T-cell (primary cell): ENCODE measurements at regions not wholly inside any gene's neighbourhood (a gene's known extent, or its start where the extent isn't known, plus 50 kb on each side); places are given as distances from the start of the nearest gene placed in this dataset.

Experiments
- ATAC-seq, 4 experiments: fragments of 200-7000 bp in 3 of 4; fragments of 150-1000 bp in 1 of 4; cut with Tn5 transposase; replicated peaks in 1 of 4; 1 replicate in 3 of 4; 2 replicates in 1 of 4; pipeline ENCODE4 v1.10.0; 2021; ENCODE audit warnings: moderate library complexity in 3 of 4, mild to moderate bottlenecking in 2 of 4, moderate number of reproducible peaks in 1 of 4
- CTCF ChIA-PET, 2 donors: fragments of 300-600 bp; sonication (Branson Sonifier 250); formaldehyde crosslinking; loops; one replicate each; lab custom pipeline; 2022; ENCODE audit warnings: antibody characterized with exemption in 2 of 2; lab: Charles Lee
- POLR2A ChIA-PET, 2 donors: fragments of 300-600 bp; sonication (Branson Sonifier 250); formaldehyde crosslinking; loops; one replicate each; lab custom pipeline; 2022; ENCODE audit warnings: antibody characterized with exemption in 2 of 2; lab: Charles Lee
- DNase-seq, 35 experiments: peaks; one replicate each; pipeline versions ENCODE4 v3.0.0 to v3.0.0-alpha.2; 2013 to 2023
- H3K27ac ChIP-seq: one replicate; pipeline ENCODE4 v1.5.1; 2013; ENCODE audit warnings: low read length
- H3K27me3 ChIP-seq, 2 experiments: replicated peaks in 1 of 2; 1 replicate in 1 of 2; 2 replicates in 1 of 2; pipeline versions ENCODE4 v1.6.1 to v1.7.0; 2013; ENCODE audit warnings: low read length in 1 of 2, mixed read lengths in 1 of 2; ENCODE audit not compliant: control insufficient read depth in 2 of 2, insufficient read depth in 2 of 2; ENCODE audit errors: extremely low read depth in 1 of 2
- H3K36me3 ChIP-seq, 2 donors: 1 replicate in 1 of 2; 2 replicates in 1 of 2; pipeline versions ENCODE4 v1.6.1 to v1.7.0; 2013; ENCODE audit warnings: low read length in 1 of 2; ENCODE audit not compliant: control insufficient read depth in 2 of 2, insufficient read depth in 1 of 2; ENCODE audit errors: extremely low read depth in 1 of 2
- H3K4me1 ChIP-seq, 2 experiments: 1 replicate in 1 of 2; 2 replicates in 1 of 2; pipeline versions ENCODE4 v1.6.1 to v1.7.0; 2013; ENCODE audit warnings: low read length in 2 of 2, mixed read lengths in 1 of 2; ENCODE audit not compliant: insufficient read depth in 2 of 2, control insufficient read depth in 1 of 2; ENCODE audit errors: extremely low read depth in 1 of 2
- H3K4me3 ChIP-seq, 2 donors: 1 replicate in 1 of 2; 2 replicates in 1 of 2; pipeline versions ENCODE4 v1.5.1 to v1.7.0; 2013; ENCODE audit warnings: mild to moderate bottlenecking in 2 of 2, low read length in 1 of 2, moderate library complexity in 1 of 2; ENCODE audit not compliant: control insufficient read depth in 1 of 2; ENCODE audit errors: extremely low read depth in 1 of 2
- H3K9me3 ChIP-seq: 2 replicates; pipeline ENCODE4 v1.7.0; 2013
- H3K27ac Mint-ChIP-seq, 2 donors: one replicate each; pipeline ENCODE4 v1.8.0; 2020 to 2021; ENCODE audit warnings: mild to moderate bottlenecking in 2 of 2, mixed read lengths in 2 of 2
- H3K27me3 Mint-ChIP-seq, 2 donors: one replicate each; pipeline ENCODE4 v1.8.0; 2021 to 2022; ENCODE audit warnings: mixed read lengths in 2 of 2
- H3K36me3 Mint-ChIP-seq: one replicate; pipeline ENCODE4 v1.8.0; 2021; ENCODE audit warnings: mixed read lengths
- H3K4me1 Mint-ChIP-seq, 3 donors: one replicate each; pipeline ENCODE4 v1.8.0; 2020 to 2022; ENCODE audit warnings: mixed read lengths in 3 of 3, mild to moderate bottlenecking in 1 of 3
- H3K4me3 Mint-ChIP-seq, 3 donors: one replicate each; pipeline ENCODE4 v1.8.0; 2020 to 2022; ENCODE audit warnings: mild to moderate bottlenecking in 3 of 3, mixed read lengths in 3 of 3, moderate library complexity in 3 of 3
- H3K9me3 Mint-ChIP-seq, 3 donors: one replicate each; pipeline ENCODE4 v1.8.0; 2020 to 2022; ENCODE audit warnings: mixed read lengths in 3 of 3
- WGBS: methylation state at CpG from one replicate; pipeline ENCODE4 v1.1.5; 2013; ENCODE audit warnings: missing lambda C conversion rate; ENCODE audit not compliant: insufficient coverage; 5-methylcytosine and 5-hydroxymethylcytosine counted together

- 96% methylated on average over 3 of the region's 7 CpGs for WGBS
- ChIA-PET POLR2A (no interaction called here), CTCF (interaction anchor here in 1 of 2 donors (0.5 to 0.6 kb wide), 2 partner anchors 58 to 371 kb away, joined by 4 to 5 read pairs; no protein-coding TSS in a partner anchor)
- no peaks in the 10 kb centered on the region for H3K36me3 ChIP-seq
- H3K27me3 ChIP-seq, result peaks cover 0 to 7% of the 10 kb centered on the region in 2 experiments
- no peak overlapping the region for H3K27ac ChIP-seq
- Mint-ChIP-seq H3K4me3 (no peak overlapping the region), H3K27ac (no peak overlapping the region), H3K27me3 (no peaks in the 10 kb centered on the region), H3K36me3 (no peaks in the 10 kb centered on the region), H3K9me3 (no peaks in the 10 kb centered on the region), H3K4me1 (no peaks in the 10 kb centered on the region)
- DNase-seq, result no peak
- no peak for ATAC-seq
- no peaks in the 10 kb centered on the region for H3K9me3 ChIP-seq
- no peaks in the 10 kb centered on the region for H3K4me1 ChIP-seq
- H3K4me3 ChIP-seq, result no peak overlapping the region
Measured at GRCh38 chr1:234554218-234554697, 55.7 kb downstream of the IRF2BP2 start.

GRCh38 chr1:234553240-234554188 lies 56.5 kb downstream of the IRF2BP2 start:
- no peak overlapping the region for H3K27ac Mint-ChIP-seq
- H3K4me1 Mint-ChIP-seq, result no peaks in the 10 kb centered on the region
- peaks cover 0 to 7% of the 10 kb centered on the region in 2 experiments for H3K27me3 ChIP-seq
- POLR2A ChIA-PET, result no interaction called here
- no peaks in the 10 kb centered on the region for H3K36me3 Mint-ChIP-seq
- H3K27me3 Mint-ChIP-seq, result no peaks in the 10 kb centered on the region
- no peaks in the 10 kb centered on the region for H3K9me3 ChIP-seq
- H3K4me3 ChIP-seq, result no peak overlapping the region
- 89% methylated on average over 18 of the region's 21 CpGs for WGBS
- no peaks in the 10 kb centered on the region for H3K9me3 Mint-ChIP-seq
- CTCF ChIA-PET, result no interaction called here
- no peaks in the 10 kb centered on the region for H3K36me3 ChIP-seq
- H3K4me3 Mint-ChIP-seq, result no peak overlapping the region
- no peak for ATAC-seq
- no peak for DNase-seq
- H3K4me1 ChIP-seq, result no peaks in the 10 kb centered on the region
- no peak overlapping the region for H3K27ac ChIP-seq

DNA sequence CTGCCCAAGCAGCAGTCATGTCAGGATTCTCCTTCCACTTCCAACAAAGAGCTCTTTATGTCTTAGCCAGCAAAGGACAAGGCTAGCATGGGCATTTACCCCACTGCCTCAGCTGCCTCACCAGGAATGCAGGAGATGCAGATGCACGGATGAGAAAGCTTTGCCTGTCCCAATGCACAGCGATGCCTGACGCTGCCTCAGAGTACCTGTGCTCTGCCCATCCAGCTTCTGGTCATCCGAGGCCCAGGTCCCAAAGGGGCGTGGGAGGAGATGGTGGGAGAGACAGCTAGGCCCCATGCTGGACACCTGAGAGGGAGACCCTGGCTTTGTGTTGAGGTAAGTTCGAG lies 59.0 kb downstream of the IRF2BP2 start:
- Histone ChIP-seq H3K4me3 (no peak overlapping the region), H3K27ac (no peak overlapping the region), H3K36me3 (no peaks in the 10 kb centered on the region), H3K27me3 (peaks cover 0 to 7% of the 10 kb centered on the region in 2 experiments), H3K4me1 (no peaks in the 10 kb centered on the region), H3K9me3 (no peaks in the 10 kb centered on the region)
- ATAC-seq (no peak), DNase-seq (no peak)
- 77% methylated on average over 6 of the region's 6 CpGs for WGBS
- H3K27ac Mint-ChIP-seq, result no peak overlapping the region
- H3K36me3 Mint-ChIP-seq, result no peaks in the 10 kb centered on the region
- POLR2A ChIA-PET, result interaction anchor here in 1 of 2 donors (0.6 kb wide), 1 partner anchor 167 kb away, joined by 3 read pairs; no protein-coding TSS in a partner anchor
- CTCF ChIA-PET, result no interaction called here
- no peaks in the 10 kb centered on the region for H3K27me3 Mint-ChIP-seq
- H3K9me3 Mint-ChIP-seq, result no peaks in the 10 kb centered on the region
- H3K4me3 Mint-ChIP-seq, result no peak overlapping the region
- H3K4me1 Mint-ChIP-seq, result no peaks in the 10 kb centered on the region

DNA sequence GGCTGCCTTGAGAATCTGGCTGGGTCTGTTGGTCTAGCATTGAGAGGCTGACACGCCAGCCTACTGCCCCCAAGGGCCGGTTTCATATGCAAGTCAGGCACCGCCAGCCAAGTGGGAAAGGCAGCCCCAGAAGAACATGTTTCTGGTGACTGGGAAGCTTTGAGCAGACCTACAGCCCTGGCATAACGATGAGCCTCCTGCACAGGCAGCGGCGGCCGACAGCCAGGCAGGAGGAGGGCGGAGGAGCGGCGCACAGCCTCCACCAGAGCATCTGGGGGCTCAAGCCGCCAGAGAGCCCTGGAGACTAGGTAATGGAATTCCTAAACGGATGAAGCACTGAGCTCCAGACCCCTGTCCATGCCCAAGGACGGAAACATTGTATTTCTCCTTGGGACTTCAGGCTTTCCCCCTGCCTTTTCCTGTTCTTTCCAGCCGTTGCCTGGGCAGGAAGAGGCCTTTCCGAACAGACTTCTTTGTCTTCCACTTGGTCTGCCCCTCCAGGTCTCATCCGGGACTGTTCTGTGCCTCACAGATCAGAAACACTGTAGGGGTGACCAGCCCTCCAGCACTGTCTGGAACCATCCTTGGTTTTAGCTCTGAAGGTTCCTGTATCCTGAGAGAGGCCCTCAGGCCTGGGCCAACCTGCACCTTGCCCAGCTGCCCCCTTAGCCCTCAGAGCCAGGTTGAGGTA lies 59.5 kb downstream of the IRF2BP2 start:
- no peak for DNase-seq
- H3K36me3 ChIP-seq, result no peaks in the 10 kb centered on the region
- no peaks in the 10 kb centered on the region for H3K36me3 Mint-ChIP-seq
- no peak overlapping the region for H3K27ac ChIP-seq
- POLR2A ChIA-PET, result interaction anchor here (0.5 to 0.6 kb wide), 3 partner anchors 45 to 694 kb away, joined by 3 read pairs; no protein-coding TSS in a partner anchor
- H3K4me3 Mint-ChIP-seq, result no peak overlapping the region
- H3K9me3 Mint-ChIP-seq, result no peaks in the 10 kb centered on the region
- CTCF ChIA-PET, result no interaction called here
- peaks cover 0 to under 1% (median 0%) of the 10 kb centered on the region in 3 donors for H3K4me1 Mint-ChIP-seq
- H3K9me3 ChIP-seq, result no peaks in the 10 kb centered on the region
- 80% methylated on average over 15 of the region's 16 CpGs for WGBS
- ATAC-seq, result no peak
- H3K27me3 Mint-ChIP-seq, result no peaks in the 10 kb centered on the region
- no peaks in the 10 kb centered on the region for H3K4me1 ChIP-seq
- H3K4me3 ChIP-seq, result no peak overlapping the region
- H3K27me3 ChIP-seq, result peaks cover 0 to 9% of the 10 kb centered on the region in 2 experiments
- no peak overlapping the region for H3K27ac Mint-ChIP-seq

DNA sequence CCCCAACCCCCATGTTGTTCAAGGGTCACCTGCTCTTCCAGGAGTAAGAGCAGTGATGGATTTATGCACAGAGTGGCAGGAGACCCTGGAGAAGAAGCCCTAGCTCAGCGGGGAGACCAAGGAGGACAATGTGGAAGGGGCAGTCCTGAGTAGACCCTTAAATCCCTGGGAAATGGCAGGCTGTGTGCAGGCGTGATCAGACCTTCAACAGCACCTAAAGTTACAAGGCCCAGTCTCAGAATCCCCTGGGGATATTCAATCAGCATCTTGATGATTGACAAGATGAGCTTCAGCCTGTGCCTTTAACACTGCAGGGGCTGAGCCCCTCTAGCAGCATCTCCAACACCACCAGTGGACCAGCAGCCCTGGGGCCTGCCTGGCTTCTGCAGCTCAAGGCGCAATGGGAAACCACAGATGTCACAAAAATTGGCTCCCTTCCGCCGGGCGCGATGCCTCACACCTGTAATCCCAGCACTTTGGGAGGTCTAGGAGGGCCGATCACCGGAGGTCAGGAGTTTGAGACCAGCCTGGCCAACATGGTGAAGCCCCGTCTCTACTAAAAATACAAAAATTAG lies 60.4 kb downstream of the IRF2BP2 start:
- CTCF ChIA-PET, result no interaction called here
- Histone ChIP-seq H3K4me1 (peaks cover 0 to 5% of the 10 kb centered on the region in 2 experiments), H3K36me3 (no peaks in the 10 kb centered on the region), H3K9me3 (no peaks in the 10 kb centered on the region), H3K27ac (no peak overlapping the region), H3K4me3 (no peak overlapping the region), H3K27me3 (peaks cover 0 to 9% of the 10 kb centered on the region in 2 experiments)
- no peak overlapping the region for H3K27ac Mint-ChIP-seq
- no peaks in the 10 kb centered on the region for H3K27me3 Mint-ChIP-seq
- DNase-seq, result no peak
- no peaks in the 10 kb centered on the region for H3K36me3 Mint-ChIP-seq
- ATAC-seq, result no peak
- POLR2A ChIA-PET, result no interaction called here
- H3K4me1 Mint-ChIP-seq, result peaks cover 6 to 10% (median 8%) of the 10 kb centered on the region in 3 donors
- H3K4me3 Mint-ChIP-seq, result no peak overlapping the region
- H3K9me3 Mint-ChIP-seq, result no peaks in the 10 kb centered on the region
- 61% methylated on average over 2 of the region's 10 CpGs for WGBS
